Right ventricle myocardium superior (tissue), 1 donor: ENCODE measurements at regions not wholly inside any gene's neighbourhood (a gene's known extent, or its start where the extent isn't known, plus 50 kb on each side); places are given as distances from the start of the nearest gene placed in this dataset.

ENCODE experiments used
- ATAC-seq: fragments of 200-7000 bp; cut with Tn5 transposase; one replicate; pipeline ENCODE4 v1.9.1; 2020; ENCODE audit warnings: mild to moderate bottlenecking; ENCODE audit not compliant: poor library complexity
- DNase-seq: peaks from one replicate; pipeline ENCODE4 v3.0.0-alpha.2; 2020
- intact Hi-C: fragments of 100-400 bp; cut with DNase I; formaldehyde crosslinking; loops from one replicate; pipeline ENCODE4 v1.11.2; 2022
- donor health status: DM: no; HTN: yes; CAD: no; lungs with severe emphysema.

DNA sequence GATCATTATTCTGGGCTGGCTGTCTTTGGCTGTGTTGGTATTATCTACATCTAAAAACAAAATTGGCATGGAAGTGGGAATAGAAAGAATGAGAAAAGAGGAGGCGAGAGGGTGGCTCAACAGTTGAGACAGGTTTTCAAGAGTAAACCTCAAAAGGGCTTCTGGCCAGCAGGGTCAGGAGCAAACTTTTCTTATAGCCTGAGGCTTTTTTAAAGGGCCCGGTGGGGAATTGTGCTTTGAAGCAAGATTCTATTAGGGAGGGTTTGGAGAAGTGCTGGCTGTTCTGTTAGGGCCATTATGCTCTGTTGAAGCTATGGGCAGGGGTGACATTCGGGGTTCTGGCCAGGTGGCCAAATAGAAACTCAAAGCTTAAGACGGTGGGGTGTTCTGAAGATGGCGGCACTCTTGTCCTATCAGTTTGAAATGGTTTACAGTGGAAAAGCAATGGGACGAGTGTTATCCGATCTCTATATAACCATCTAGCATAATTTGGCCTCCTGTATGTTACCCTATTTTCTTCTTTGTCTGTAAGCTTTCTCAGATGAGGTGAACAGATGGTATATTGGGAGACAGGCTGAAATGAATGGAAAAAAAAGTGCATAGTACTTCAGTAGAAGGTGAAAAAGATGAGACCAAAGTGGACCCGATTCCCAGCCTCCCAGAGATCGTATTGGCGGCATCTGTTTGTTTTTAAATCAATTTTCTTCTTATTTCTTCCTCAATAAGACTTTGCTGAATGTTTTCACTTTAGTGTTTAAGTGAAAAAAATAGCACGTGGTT is 132.1 kb upstream of the CNR1 start:
- ATAC-seq (no peak), DNase-seq (no peak)
- intact Hi-C loops = no loop called here

DNA sequence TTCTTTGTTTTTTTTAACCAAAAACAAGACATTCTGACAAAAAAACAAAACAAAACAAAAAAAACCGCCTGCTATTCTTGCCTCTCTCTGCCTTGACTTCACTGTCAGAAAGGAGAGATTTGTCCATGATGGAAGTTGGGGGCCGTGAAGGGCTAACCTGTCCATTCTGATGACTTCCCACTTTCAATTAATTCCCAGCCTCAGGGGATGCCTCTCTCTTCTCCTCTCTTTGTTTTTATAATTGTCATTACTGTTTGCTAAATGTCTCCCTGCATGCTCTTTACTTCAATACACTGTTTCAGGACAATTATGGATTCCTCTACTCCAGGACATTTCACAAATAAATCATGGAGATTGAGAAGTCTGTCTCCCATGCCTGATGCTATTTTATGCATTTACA is 130.5 kb upstream of the CNR1 start:
- no peak for ATAC-seq
- intact Hi-C loops = no loop called here
- no peak for DNase-seq

DNA sequence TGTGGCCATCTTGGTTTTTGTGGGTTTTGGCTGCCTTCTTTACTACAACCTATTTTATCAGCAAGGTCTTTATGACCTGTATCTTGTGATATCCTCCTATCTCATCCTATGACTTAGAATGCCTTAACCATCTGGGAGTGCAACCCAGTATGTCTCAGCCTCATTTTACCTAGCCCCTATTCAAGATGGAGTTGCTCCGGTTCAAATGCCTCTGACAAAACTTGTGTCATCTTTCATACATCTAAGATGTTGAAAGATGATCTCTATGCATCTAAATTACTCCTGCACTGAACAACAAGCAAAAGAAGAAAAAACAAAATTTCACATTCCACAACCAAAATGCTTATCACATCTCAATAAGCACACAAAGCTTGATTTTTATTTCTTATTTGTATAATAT is 129.5 kb upstream of the CNR1 start:
- ATAC-seq (no peak), DNase-seq (no peak)
- intact Hi-C loops = no loop called here

DNA sequence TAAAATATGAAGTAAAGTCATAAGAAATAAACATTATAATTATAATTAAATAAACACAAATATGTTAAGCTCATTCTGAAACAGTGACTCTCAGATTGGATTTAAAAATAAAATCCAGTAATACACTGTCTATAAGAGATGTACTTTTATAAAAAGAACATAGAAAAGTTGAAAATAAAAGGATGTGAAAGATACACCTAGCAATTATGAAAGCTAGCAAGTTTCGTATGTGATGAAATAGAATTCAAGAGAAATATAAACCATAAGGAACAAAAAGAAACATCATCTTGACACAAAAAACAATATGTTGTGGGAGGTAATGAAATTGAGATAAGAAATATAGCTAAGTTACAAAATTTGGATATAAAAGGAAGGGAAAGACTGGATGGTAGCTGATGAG is 128.6 kb upstream of the CNR1 start:
- intact Hi-C loops = no loop called here
- no peak for ATAC-seq
- no peak for DNase-seq

DNA sequence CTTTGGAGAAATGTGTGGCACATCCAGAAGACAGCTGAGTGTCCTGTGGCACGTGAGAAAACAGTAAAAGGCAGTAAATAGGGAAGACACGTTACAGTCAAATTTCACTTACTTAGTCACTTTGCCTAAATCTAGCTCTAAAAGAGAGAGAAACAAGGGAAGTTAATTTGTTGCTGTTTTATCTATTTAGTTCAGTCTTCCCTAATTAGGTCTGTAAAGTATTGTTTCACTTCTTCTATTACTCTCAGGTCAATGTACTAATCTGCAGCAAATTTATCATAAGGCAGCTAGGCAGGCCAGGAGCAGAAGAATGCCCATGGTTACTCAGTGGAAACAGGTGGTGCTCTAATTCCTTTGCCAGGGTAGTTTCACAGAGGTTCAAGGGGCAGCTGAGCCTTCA is 124.3 kb upstream of the CNR1 start:
- ATAC-seq = no peak
- no peak for DNase-seq
- intact Hi-C loops = no loop called here

DNA sequence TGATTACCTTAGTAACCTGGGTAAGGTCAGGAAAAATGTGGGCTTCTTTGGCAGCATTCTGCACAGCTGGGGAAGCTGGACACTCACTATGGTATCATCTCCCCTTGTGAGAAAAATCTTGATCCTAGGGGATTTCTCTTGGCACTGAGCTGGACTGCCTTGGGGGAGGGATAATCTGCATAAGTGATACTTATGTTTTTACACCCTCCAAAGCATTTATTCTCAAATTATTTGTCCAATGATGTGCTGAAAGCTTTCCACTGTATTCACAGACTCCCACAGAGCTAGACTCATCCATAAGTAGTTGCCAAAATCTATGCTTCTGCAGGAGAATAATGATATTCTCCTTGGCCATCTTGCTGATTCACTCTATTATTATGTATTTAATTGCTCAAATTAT is 121.5 kb upstream of the CNR1 start:
- intact Hi-C loops = no loop called here
- ATAC-seq (no peak), DNase-seq (no peak)

DNA sequence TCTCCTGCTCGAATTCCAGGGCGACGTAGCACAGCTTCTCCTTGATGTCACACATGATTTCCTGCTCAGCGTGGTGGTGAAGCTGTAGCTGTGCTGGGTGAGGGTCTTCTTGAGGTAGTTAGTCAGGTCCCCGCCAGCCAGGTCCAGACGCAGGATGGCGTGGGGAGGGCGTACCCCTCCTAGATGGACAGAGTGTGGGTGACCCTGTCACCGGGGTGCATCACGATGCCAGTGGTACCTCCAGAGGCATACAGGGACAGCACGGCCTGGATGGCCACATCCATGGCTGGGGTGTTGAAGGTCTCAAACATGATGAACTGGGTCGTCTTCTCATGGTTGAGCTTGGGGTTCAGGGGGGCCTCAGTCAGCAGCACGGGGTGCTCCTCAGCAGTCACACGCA is 110.2 kb upstream of the CNR1 start:
- ATAC-seq = no peak
- no peak for DNase-seq
- intact Hi-C loops = no loop called here

DNA sequence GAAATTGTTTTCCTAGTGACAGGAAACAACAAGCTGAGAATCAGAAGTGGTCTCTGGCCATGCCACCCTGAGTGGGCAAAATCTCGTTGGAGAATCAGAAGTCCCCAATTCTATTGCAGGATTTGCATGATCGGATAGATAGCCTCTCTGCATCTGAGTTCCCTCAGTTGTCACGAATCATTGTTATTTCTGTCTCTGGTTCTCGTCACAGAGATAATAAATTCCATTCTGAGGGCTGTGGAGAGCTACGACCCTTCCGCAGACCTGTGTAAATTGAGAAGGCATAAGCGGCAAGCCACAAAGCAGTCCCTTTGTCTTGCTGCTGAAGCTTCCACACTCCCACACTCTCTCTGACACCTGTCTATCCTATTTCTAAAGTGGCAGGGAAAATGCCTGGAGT is 102.4 kb upstream of the CNR1 start:
- intact Hi-C loops = no loop called here
- ATAC-seq (no peak), DNase-seq (no peak)

DNA sequence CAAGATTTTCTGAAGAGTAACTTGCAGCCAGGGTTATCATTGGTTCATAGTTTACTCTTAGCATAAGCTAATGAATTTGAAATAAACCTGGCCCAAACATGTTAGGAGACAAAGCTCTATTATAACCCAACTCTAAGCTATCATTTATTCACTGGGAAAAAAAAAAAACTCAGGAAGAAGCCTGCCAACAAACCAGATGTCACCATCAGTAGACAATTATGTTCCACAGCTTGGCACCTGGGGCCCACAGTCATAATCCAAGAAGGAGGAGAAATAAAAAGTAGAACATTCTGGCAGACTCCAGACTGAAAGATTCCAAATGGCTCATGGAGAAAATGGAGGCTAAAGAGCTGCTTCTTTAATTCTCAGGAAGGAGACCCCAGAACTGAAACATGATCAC is 100.0 kb upstream of the CNR1 start:
- intact Hi-C loops = no loop called here
- no peak for ATAC-seq
- no peak for DNase-seq

DNA sequence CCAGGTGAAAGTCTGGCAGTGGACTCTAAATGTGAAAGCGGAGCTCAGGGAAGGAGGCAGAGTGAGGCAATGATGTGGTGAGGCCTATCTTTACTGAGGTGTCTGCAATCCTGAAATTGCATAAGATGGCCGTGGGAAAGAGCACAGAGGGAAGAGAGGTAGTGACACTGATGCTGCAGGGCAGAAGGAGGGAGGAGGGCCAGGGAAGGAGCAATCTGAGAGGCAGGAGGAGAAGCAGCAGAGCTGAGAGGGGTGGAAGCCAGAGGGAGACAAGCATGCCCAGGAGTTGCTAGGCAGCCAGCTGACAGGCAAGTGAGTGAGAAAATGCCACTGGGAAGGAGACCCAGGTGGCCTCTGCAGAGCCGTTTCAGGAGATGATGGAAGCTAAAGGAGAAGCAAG is 97.4 kb upstream of the CNR1 start:
- intact Hi-C loops = no loop called here
- DNase-seq (no peak), ATAC-seq (no peak)

DNA sequence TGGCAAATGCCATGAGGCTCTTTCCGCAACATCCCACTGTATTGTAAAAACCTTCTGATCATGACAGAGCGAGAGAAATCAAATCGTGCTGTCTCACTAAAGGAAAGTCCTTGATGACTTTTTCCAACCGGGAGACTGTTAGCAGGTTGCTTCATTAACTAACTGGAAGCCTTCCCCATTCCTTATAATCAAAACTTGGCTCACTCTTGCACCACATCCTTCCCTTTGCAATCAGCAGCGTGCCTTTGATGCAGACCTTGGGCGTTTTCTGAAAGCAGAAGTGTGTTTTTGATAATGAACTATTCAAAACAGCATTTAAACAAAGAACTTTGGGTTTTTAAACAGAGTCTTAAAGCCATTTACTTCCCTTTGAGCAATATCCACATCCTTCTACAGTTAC is 96.2 kb upstream of the CNR1 start:
- intact Hi-C loops = no loop called here
- no peak for DNase-seq
- no peak for ATAC-seq

DNA sequence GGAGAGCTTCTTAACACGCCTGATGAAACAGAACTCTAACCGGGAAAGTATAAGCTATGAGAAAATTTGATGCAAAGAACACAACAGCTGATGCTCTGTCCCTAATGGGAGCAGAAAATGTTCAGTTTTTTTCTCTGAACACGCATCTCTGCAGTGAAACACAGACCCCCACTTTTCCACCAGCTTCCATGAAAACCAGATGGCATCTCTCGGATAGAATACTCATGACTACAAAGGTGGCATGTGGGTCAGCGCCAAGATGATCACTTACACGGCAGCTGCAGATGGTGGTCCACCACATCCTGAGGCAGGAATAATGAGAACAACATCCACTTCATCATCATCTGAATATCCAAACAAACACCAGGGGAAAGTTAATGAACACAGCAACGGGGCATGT is 85.2 kb upstream of the CNR1 start:
- DNase-seq (no peak), ATAC-seq (no peak)
- intact Hi-C loops = no loop called here

DNA sequence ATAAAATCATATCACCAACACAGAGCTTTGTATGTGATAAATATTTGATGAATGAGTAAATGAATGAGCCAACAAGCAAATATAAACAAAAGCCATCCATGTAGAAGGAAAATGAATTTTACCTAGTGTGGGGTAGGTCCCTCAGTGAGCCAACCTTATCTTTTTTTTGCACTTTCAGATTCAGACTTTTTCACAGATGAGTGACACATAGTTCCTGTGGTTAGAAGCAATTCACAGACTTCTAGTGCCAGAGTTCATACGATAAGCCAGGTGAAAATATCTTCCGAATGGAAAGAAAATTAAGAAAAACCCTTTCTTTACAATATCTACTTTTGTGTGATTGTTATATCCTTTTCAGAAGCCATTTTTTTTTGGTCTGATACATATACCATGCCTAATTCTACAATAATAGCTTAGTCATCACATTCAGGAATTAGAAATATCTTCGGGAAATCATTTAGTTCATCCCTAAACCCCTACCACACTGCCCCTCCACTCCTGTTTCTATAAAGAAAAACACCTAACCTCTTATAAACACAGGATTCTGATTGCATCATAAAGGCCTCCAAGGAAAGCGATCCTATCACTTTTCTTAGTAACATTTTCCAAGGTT is 82.7 kb upstream of the CNR1 start:
- intact Hi-C loops = no loop called here
- DNase-seq (no peak), ATAC-seq (no peak)

DNA sequence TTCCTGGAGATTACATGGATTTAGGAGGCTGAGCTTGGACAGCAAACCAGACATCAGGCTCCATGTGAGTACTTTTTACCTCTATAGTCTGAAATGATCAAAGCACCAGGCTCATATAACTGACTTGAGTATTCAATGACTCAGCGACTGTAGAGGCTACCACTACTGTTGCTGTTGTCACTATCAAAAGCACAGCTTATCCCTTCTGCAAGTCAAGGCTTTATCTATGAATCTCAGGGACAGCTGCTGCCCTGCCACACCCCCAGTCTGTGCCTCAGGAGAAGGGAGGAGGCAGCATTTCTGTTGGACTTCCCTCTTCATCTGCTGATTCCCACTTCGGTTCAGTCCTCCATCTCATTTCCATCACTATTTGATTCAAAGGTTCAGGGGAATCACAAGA is 80.5 kb upstream of the CNR1 start:
- no peak for DNase-seq
- intact Hi-C loops = no loop called here

DNA sequence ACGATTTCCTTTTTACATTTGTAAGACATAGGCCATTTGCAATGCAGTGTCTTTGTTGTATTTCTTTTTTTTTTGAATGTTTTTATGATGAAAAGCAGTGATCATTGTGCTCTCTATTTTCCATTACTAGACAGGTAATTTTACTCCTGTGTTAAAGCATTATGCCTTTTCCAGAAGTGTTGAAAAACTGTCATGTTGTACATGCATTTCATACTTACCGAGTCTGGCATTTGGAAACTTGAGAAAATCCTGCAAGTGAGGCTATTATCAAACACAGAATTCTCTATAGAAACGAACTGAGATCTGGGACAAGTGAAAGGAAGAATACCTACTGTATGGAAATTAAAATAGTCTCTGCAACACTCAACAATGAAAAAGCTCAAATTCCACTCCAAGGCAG is 78.6 kb upstream of the CNR1 start:
- intact Hi-C loops = no loop called here
- ATAC-seq = no peak
- DNase-seq = no peak

More for the DNA sequence above, 80.5 kb upstream of the CNR1 start:
- ATAC-seq = no peak

DNA sequence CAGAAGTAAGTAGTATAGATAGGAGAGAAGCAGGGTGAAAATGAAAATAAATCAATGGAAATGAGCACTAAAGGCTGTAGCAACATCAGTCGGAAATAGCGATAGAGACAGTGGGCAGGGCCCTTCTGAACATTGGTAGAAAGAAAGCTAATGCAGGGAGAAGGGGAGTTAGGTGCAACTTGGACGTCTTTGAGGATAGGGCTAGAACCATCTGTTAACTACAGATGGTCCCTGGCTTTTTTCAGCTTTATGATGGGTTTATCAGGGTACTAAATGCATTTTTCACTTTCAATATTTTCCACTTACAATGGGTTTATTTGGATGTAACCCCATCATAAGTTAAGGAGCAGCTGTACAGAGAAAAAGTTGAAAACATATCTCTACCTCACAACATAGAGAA is 72.8 kb upstream of the CNR1 start:
- intact Hi-C loops = no loop called here
- DNase-seq = no peak
- ATAC-seq = no peak

DNA sequence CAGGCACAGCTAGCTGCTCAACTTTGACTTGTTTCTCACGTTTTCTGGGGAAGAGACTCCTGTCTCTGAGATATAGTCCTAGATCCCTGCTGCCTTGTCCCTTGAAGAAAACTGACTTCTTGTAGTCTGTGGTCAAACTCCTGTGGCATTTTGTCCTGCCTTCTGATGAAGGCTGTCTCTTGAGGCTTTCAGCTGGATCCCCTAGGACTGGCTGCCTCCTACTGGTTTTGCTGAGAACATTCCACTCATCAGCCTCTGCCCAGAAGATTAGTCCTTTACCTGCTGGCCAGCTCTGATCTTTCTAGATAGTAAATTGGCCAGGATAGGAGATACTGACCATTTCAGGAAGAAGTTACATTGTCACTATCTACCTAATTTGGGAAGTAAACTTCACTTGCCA is 71.9 kb upstream of the CNR1 start:
- no peak for ATAC-seq
- intact Hi-C loops = no loop called here
- DNase-seq = no peak

DNA sequence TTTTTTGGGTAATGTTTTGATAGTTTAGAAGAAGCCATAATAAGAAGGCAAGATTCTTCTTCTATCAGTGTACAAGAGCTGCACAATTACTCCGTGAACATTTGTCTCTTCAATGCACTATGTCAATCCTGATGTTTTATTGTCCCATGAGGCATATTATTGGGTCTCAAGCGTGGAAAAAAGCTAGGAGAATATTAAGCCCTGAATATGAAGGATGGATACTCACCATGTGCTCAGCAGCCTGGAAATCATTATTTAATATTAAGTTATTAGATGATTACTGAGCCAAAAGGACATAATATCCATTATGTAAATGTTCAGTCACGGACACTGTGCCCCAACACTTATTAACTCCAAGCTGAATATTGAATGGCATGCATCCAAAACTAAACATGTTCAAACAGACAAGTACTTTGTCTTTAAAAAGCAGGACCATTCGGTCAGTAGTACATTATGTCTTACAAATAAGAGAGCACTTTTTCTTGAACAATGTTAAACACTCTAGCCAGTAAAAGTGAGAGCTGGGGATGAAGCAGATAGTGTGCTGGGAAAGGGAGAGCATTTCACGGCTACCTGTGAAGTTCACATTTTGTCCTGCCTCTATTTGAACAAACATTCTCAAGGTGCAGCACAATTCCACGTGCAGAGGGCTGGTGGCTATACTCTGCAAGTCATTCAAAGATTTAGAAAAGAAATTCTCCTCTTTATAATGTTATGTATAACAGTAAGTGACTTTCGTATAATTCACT is 70.6 kb upstream of the CNR1 start:
- ATAC-seq = no peak
- intact Hi-C loops = no loop called here

DNA sequence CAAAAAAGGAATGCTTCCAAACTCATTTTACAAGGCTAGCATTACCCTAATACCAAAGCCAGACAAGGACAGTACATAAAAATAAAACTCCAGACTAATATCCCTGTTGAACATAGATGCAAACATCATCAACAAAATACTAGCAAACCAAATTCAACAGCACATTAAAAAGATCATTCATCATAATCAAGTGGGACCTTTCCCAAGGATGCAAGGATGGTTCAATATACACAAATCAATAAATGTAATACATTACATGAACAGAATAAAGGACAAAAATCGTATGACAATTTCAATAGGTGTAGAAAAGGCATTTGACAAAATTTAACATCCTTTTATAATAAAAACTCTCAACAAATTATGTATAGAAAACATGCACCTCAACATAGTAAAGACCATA is 66.6 kb upstream of the CNR1 start:
- DNase-seq (no peak), ATAC-seq (no peak)
- intact Hi-C loops = no loop called here

More for the DNA sequence above, 70.6 kb upstream of the CNR1 start:
- no peak for DNase-seq

DNA sequence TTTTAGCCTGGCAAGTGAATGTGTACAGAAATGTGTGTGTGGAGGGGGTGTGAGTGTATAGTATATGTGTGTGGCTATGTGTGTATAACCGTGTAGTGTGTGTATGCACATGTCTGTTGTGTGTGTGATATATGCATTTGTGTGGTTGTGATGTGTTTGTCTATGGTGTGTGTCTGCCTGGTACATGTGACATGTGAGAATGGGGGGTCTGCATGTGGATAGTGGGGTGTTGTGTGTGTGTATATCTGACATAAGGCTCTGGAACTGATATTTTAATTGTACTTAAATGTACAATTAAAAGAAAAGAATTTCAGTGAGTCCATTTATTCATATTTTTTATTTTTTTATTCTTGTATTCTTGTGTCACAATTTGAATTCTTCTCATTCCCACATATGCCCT is 57.2 kb upstream of the CNR1 start:
- intact Hi-C loops = no loop called here
- ATAC-seq (no peak), DNase-seq (no peak)
